Hematopoietic multipotent progenitor cell treated with erythropoietin and hydrocortisone succinate and interleukin-3 and kit ligand, for 8 days (in vitro differentiated cells): ENCODE measurements at regions not wholly inside any gene's neighbourhood (a gene's known extent, or its start where the extent isn't known, plus 50 kb on each side); places are given as distances from the start of the nearest gene placed in this dataset.

Source experiments
- DNase-seq: peaks from one replicate; pipeline ENCODE4 v3.0.0-alpha.2; 2015

GRCh38 chr7:20267482-20267881, 50.3 kb upstream of the MACC1 start:
- no peak for DNase-seq

GRCh38 chr7:20268824-20269223, 51.6 kb upstream of the MACC1 start:
- DNase-seq = no peak

GRCh38 chr7:20269726-20270125, 52.5 kb upstream of the MACC1 start:
- DNase-seq = no peak

- no peak for DNase-seq
Observed at GRCh38 chr7:20270371-20270770, 53.2 kb upstream of the MACC1 start.

- no peak for DNase-seq
Observed at GRCh38 chr7:20270867-20271266, 53.7 kb upstream of the MACC1 start.

- DNase-seq = no peak
Observed at GRCh38 chr7:20275637-20276036, 55.1 kb upstream of the ITGB8 start.

- no peak for DNase-seq
Observed at GRCh38 chr7:20276705-20277472, 53.8 kb upstream of the ITGB8 start.

GRCh38 chr7:20279979-20280378, 50.7 kb upstream of the ITGB8 start:
- peak; percentile 13 for DNase-seq

GRCh38 chr7:20280475-20281351, 50.0 kb upstream of the ITGB8 start:
- DNase-seq = no peak
